Left ventricle myocardium inferior (tissue), 1 donor: ENCODE measurements at regions not wholly inside any gene's neighbourhood (a gene's known extent, or its start where the extent isn't known, plus 50 kb on each side); places are given as distances from the start of the nearest gene placed in this dataset.

Experiments
- DNase-seq: peaks from one replicate; pipeline ENCODE4 v3.0.0-alpha.2; 2020
- H3K27ac ChIP-seq: fragments of 200-600 bp; replicated peaks from 2 replicates; pipeline ENCODE4 v1.8.0; 2021
- H3K27me3 ChIP-seq: fragments of 200-600 bp; 2 replicates; pipeline ENCODE4 v1.8.0; 2021; ENCODE audit warnings: low read depth
- H3K36me3 ChIP-seq: fragments of 200-600 bp; 2 replicates; pipeline ENCODE4 v1.8.0; 2021
- H3K4me1 ChIP-seq: fragments of 200-600 bp; 2 replicates; pipeline ENCODE4 v1.8.0; 2021
- H3K4me3 ChIP-seq: fragments of 200-600 bp; 2 replicates; pipeline ENCODE4 v1.8.0; 2021; ENCODE audit warnings: mild to moderate bottlenecking, moderate library complexity
- H3K9me3 ChIP-seq: fragments of 200-600 bp; replicated peaks from 2 replicates; pipeline ENCODE4 v1.8.0; 2021
- CTCF ChIP-seq: fragments of 200-600 bp; IDR thresholded peaks from 2 replicates; pipeline ENCODE4 v1.8.0; 2021; ENCODE audit warnings: antibody characterized with exemption, mild to moderate bottlenecking, borderline replicate concordance
- intact Hi-C: fragments of 100-400 bp; cut with micrococcal nuclease; formaldehyde crosslinking; loops from one replicate; pipeline ENCODE4 v1.11.0; 2022
- donor health status: DM: no; HTN: yes; CAD: no; lungs with severe emphysema.

GRCh38 chr6:26304797-26305640, 60.0 kb upstream of the BTN3A2 start:
- Histone ChIP-seq H3K27me3 (peaks cover 32% of the 10 kb centered on the region), H3K36me3 (no peaks in the 10 kb centered on the region), H3K27ac (peak overlapping the region; percentile 32), H3K4me3 (peak overlapping the region; percentile 44), H3K4me1 (no peaks in the 10 kb centered on the region), H3K9me3 (no peaks in the 10 kb centered on the region)
- no peak for TF ChIP-seq CTCF
- intact Hi-C loops, result no loop called here
- no peak for DNase-seq

- TF ChIP-seq CTCF, result no peak
- Histone ChIP-seq H3K4me3 (peak overlapping the region; percentile 44), H3K36me3 (no peaks in the 10 kb centered on the region), H3K27ac (no peak overlapping the region), H3K27me3 (peaks cover 26% of the 10 kb centered on the region), H3K4me1 (no peaks in the 10 kb centered on the region), H3K9me3 (no peaks in the 10 kb centered on the region)
- intact Hi-C loops, result no loop called here
- no peak for DNase-seq
These were observed 59.4 kb upstream of the BTN3A2 start for GRCh38 chr6:26305641-26305969.

GRCh38 chr6:26306232-26306631, 58.8 kb upstream of the BTN3A2 start:
- no peaks in the 10 kb centered on the region for H3K9me3 ChIP-seq
- H3K4me3 ChIP-seq, result no peak overlapping the region
- H3K4me1 ChIP-seq, result peaks cover 1% of the 10 kb centered on the region
- H3K36me3 ChIP-seq, result no peaks in the 10 kb centered on the region
- no peak for TF ChIP-seq CTCF
- DNase-seq, result no peak
- intact Hi-C loops, result no loop called here
- no peak overlapping the region for H3K27ac ChIP-seq
- H3K27me3 ChIP-seq, result peaks cover 20% of the 10 kb centered on the region

GRCh38 chr6:26307850-26308249, 57.1 kb upstream of the BTN3A2 start:
- H3K4me1 ChIP-seq, result peaks cover 18% of the 10 kb centered on the region
- H3K27me3 ChIP-seq, result peaks cover 5% of the 10 kb centered on the region

GRCh38 chr6:26309731-26310142, 55.3 kb upstream of the BTN3A2 start:
- intact Hi-C loops, result no loop called here

More at GRCh38 chr6:26307850-26308249, 57.1 kb upstream of the BTN3A2 start:
- intact Hi-C loops, result no loop called here
- no peak for TF ChIP-seq CTCF
- no peak overlapping the region for H3K27ac ChIP-seq
- DNase-seq, result no peak
- H3K4me3 ChIP-seq, result no peak overlapping the region
- H3K9me3 ChIP-seq, result no peaks in the 10 kb centered on the region
- H3K36me3 ChIP-seq, result no peaks in the 10 kb centered on the region

More at GRCh38 chr6:26309731-26310142, 55.3 kb upstream of the BTN3A2 start:
- no peak overlapping the region for H3K4me3 ChIP-seq
- no peak for TF ChIP-seq CTCF
- no peak for DNase-seq
- H3K4me1 ChIP-seq, result peaks cover 25% of the 10 kb centered on the region
- no peaks in the 10 kb centered on the region for H3K9me3 ChIP-seq
- no peak overlapping the region for H3K27ac ChIP-seq
- no peaks in the 10 kb centered on the region for H3K36me3 ChIP-seq
- no peaks in the 10 kb centered on the region for H3K27me3 ChIP-seq
